B cell (primary cell): ENCODE measurements at regions not wholly inside any gene's neighbourhood (a gene's known extent, or its start where the extent isn't known, plus 50 kb on each side); places are given as distances from the start of the nearest gene placed in this dataset.

Experiments
- ATAC-seq: fragments of 200-7000 bp; cut with Tn5 transposase; one replicate; pipeline ENCODE4 v1.10.0; 2021; ENCODE audit warnings: low read depth, mild to moderate bottlenecking, moderate number of reproducible peaks, moderate library complexity
- CTCF ChIA-PET: fragments of 350-600 bp; sonication (Branson Sonifier 250); formaldehyde crosslinking; loops from one replicate; lab custom pipeline; 2021; ENCODE audit warnings: antibody characterized with exemption, inconsistent platforms; lab: Charles Lee
- POLR2A ChIA-PET: fragments of 350-600 bp; sonication (Branson Sonifier 250); formaldehyde crosslinking; loops from one replicate; lab custom pipeline; 2021; ENCODE audit warnings: antibody characterized with exemption; lab: Charles Lee
- DNase-seq: peaks from one replicate; pipeline ENCODE4 v3.0.0; 2013
- H2AFZ ChIP-seq: 2 replicates; pipeline ENCODE4 v1.6.1; 2012; ENCODE audit warnings: mild to moderate bottlenecking, low read depth, low read length; ENCODE audit not compliant: insufficient read depth, poor library complexity, severe bottlenecking
- H3K27ac ChIP-seq, 2 donors: 1 replicate in 1 of 2; 2 replicates in 1 of 2; pipeline ENCODE4 v1.5.1; 2012 to 2013; ENCODE audit warnings: low read length in 2 of 2, mild to moderate bottlenecking in 2 of 2, moderate library complexity in 1 of 2
- H3K27me3 ChIP-seq, 4 experiments: fragments of 200-600 bp in 1 of 4; sonication (generic) in 1 of 4; replicated peaks in 1 of 4; 1 replicate in 2 of 4; 2 replicates in 2 of 4; pipeline versions ENCODE4 v1.6.1 to v1.7.0; 2013 to 2016; ENCODE audit warnings: low read length in 3 of 4, mild to moderate bottlenecking in 2 of 4, mixed read lengths in 1 of 4, moderate library complexity in 1 of 4; ENCODE audit not compliant: insufficient read depth in 4 of 4, control insufficient read depth in 3 of 4; ENCODE audit errors: control extremely low read depth in 1 of 4
- H3K36me3 ChIP-seq, 2 experiments: replicated peaks in 1 of 2; 1 replicate in 1 of 2; 2 replicates in 1 of 2; pipeline versions ENCODE4 v1.6.1 to v1.7.1; 2013; ENCODE audit warnings: low read length in 1 of 2; ENCODE audit not compliant: insufficient read depth in 2 of 2, control insufficient read depth in 1 of 2; ENCODE audit errors: control extremely low read depth in 1 of 2, extremely low read depth in 1 of 2
- H3K4me1 ChIP-seq, 2 donors: fragments of 200-600 bp in 1 of 2; sonication (generic) in 1 of 2; 1 replicate in 1 of 2; 2 replicates in 1 of 2; pipeline versions ENCODE4 v1.5.1 to v1.6.1; 2013 to 2017; ENCODE audit warnings: low read length in 2 of 2; ENCODE audit not compliant: control insufficient read depth in 2 of 2, insufficient read depth in 2 of 2
- H3K4me2 ChIP-seq: replicated peaks from 2 replicates; pipeline ENCODE3; 2012; ENCODE audit warnings: mild to moderate bottlenecking, low read depth, low read length; ENCODE audit not compliant: poor library complexity, severe bottlenecking
- H3K4me3 ChIP-seq, 5 experiments: fragments of 200-600 bp in 1 of 5; sonication (generic) in 1 of 5; 1 replicate in 3 of 5; 2 replicates in 2 of 5; pipeline versions ENCODE4 v1.5.1 to v1.7.0; 2011 to 2016; ENCODE audit warnings: low read length in 4 of 5, mild to moderate bottlenecking in 4 of 5, low read depth in 2 of 5, control low read depth in 1 of 5, moderate library complexity in 1 of 5; ENCODE audit not compliant: insufficient read depth in 1 of 5; ENCODE audit errors: control extremely low read depth in 1 of 5, extremely low read depth in 1 of 5
- H3K79me2 ChIP-seq: fragments of 200-600 bp; sonication (generic); one replicate; pipeline ENCODE4 v1.6.0; 2016; ENCODE audit warnings: low read length; ENCODE audit not compliant: control insufficient read depth, insufficient read depth
- H3K9ac ChIP-seq: fragments of 200-600 bp; sonication (generic); 2 replicates; pipeline ENCODE4 v1.6.1; 2017; ENCODE audit warnings: mild to moderate bottlenecking, low read length, moderate library complexity
- H3K9me3 ChIP-seq, 3 donors: one replicate each; pipeline versions ENCODE4 v1.6.1 to v1.7.1; 2013; ENCODE audit warnings: low read length in 2 of 3; ENCODE audit not compliant: control insufficient read depth in 2 of 3, insufficient read depth in 1 of 3; ENCODE audit errors: control extremely low read depth in 1 of 3
- H4K20me1 ChIP-seq: 2 replicates; pipeline ENCODE4 v1.6.0; 2012; ENCODE audit warnings: mild to moderate bottlenecking, low read length; ENCODE audit not compliant: insufficient read depth, control insufficient read depth, poor library complexity, severe bottlenecking
- H3K27ac Mint-ChIP-seq: one replicate; pipeline ENCODE4 v1.8.0; 2021; ENCODE audit warnings: mixed read lengths
- H3K27me3 Mint-ChIP-seq: one replicate; pipeline ENCODE4 v1.8.0; 2021; ENCODE audit warnings: mixed read lengths
- H3K4me1 Mint-ChIP-seq: one replicate; pipeline ENCODE4 v1.8.0; 2021; ENCODE audit warnings: mixed read lengths
- H3K4me3 Mint-ChIP-seq: one replicate; pipeline ENCODE4 v1.8.0; 2021; ENCODE audit warnings: mixed read lengths
- H3K9me3 Mint-ChIP-seq: one replicate; pipeline ENCODE4 v1.8.0; 2022; ENCODE audit warnings: mixed read lengths; ENCODE audit not compliant: insufficient read depth
- CTCF ChIP-seq: fragments of 200-600 bp; IDR thresholded peaks from one replicate; pipeline ENCODE4 v1.8.0; 2022; ENCODE audit warnings: antibody characterized with exemption, mild to moderate bottlenecking
- EZH2 ChIP-seq: IDR thresholded peaks from 2 replicates; pipeline ENCODE4 v1.6.1; 2012; ENCODE audit warnings: borderline replicate concordance, low read depth, mild to moderate bottlenecking, moderate library complexity, low read length; ENCODE audit not compliant: insufficient read depth, poor library complexity, severe bottlenecking
- WGBS: methylation state at CpG from one replicate; pipeline ENCODE4 v1.1.5; 2013; ENCODE audit warnings: missing lambda C conversion rate; ENCODE audit not compliant: insufficient coverage; 5-methylcytosine and 5-hydroxymethylcytosine counted together
- intact Hi-C: fragments of 100-400 bp; cut with micrococcal nuclease; formaldehyde crosslinking; loops from one replicate; pipeline ENCODE4 v1.10.0; 2022

GRCh38 chr12:4984344-4984743 lies 59.3 kb upstream of the KCNA5 start:
- no peak overlapping the region for H3K4me3 ChIP-seq
- H3K27me3 ChIP-seq: peaks cover 0 to 10% (median 0%) of the 10 kb centered on the region in 4 experiments
- Mint-ChIP-seq H3K9me3 (no peaks in the 10 kb centered on the region), H3K4me1 (no peaks in the 10 kb centered on the region), H3K4me3 (no peak overlapping the region), H3K27ac (no peak overlapping the region), H3K27me3 (peaks cover 47% of the 10 kb centered on the region)
- no peaks in the 10 kb centered on the region for H4K20me1 ChIP-seq
- H3K9ac ChIP-seq: no peak overlapping the region
- no peak overlapping the region for H2AFZ ChIP-seq
- ChIA-PET POLR2A (no interaction called here), CTCF (no interaction called here)
- H3K36me3 ChIP-seq: no peaks in the 10 kb centered on the region
- TF ChIP-seq CTCF (no peak), EZH2 (no peak)
- no peak overlapping the region for H3K27ac ChIP-seq
- intact Hi-C loops: no loop called here
- no peaks in the 10 kb centered on the region for H3K79me2 ChIP-seq
- ATAC-seq (no peak), DNase-seq (no peak)
- 71% methylated on average over 1 of the region's 2 CpGs for WGBS
- H3K4me1 ChIP-seq: no peaks in the 10 kb centered on the region
- no peaks in the 10 kb centered on the region for H3K9me3 ChIP-seq
- H3K4me2 ChIP-seq: no peak overlapping the region

- Mint-ChIP-seq H3K27me3 (peaks cover 49% of the 10 kb centered on the region), H3K4me1 (no peaks in the 10 kb centered on the region), H3K4me3 (no peak overlapping the region), H3K9me3 (no peaks in the 10 kb centered on the region), H3K27ac (no peak overlapping the region)
- Histone ChIP-seq H3K36me3 (no peaks in the 10 kb centered on the region), H2AFZ (no peak overlapping the region), H3K9ac (no peak overlapping the region), H3K4me2 (no peak overlapping the region), H3K27ac (no peak overlapping the region), H3K4me3 (no peak overlapping the region), H4K20me1 (no peaks in the 10 kb centered on the region), H3K79me2 (no peaks in the 10 kb centered on the region), H3K9me3 (no peaks in the 10 kb centered on the region), H3K4me1 (no peaks in the 10 kb centered on the region), H3K27me3 (peaks cover 0 to 7% (median 0%) of the 10 kb centered on the region in 4 experiments)
- TF ChIP-seq CTCF (no peak), EZH2 (no peak)
- CTCF ChIA-PET: no interaction called here
- POLR2A ChIA-PET: no interaction called here
- DNase-seq (no peak), ATAC-seq (no peak)
- intact Hi-C loops: no loop called here
- whole genome bisulfite sequencing: 94% methylated on average over 5 of the region's 7 CpGs
Observed at GRCh38 chr12:4984971-4985370, 58.7 kb upstream of the KCNA5 start.
